Putamen (tissue), 1 donor: ENCODE measurements at regions not wholly inside any gene's neighbourhood (a gene's known extent, or its start where the extent isn't known, plus 50 kb on each side); places are given as distances from the start of the nearest gene placed in this dataset.
"Not testable (repeated sequence)": the region's sequence is repeated elsewhere in the genome, so short reads cannot be mapped to it uniquely, and the experiment has no call there.

Experiments
- DNase-seq: peaks from one replicate; pipeline ENCODE4 v3.0.0-alpha.2; 2016; ENCODE audit warnings: low spot score

DNA sequence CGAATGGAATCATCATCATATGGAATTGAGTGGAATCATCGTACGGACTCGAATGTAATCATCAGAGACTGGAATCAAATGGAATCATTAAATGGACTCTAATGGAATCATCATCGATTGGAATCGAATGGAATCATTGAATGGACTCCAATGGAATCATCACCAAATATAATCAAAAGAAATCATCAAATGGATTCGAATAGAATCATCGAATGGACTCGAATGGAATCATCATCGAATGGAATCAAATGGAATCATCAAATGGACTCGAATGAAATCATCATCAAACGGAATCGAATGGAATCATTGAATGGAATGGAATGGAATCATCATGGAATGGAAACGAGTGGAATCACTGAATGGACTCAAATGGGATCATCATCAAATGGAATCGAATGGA, 233.5 kb downstream of the SHCBP1 start:
- DNase-seq = not testable (repeated sequence)

DNA sequence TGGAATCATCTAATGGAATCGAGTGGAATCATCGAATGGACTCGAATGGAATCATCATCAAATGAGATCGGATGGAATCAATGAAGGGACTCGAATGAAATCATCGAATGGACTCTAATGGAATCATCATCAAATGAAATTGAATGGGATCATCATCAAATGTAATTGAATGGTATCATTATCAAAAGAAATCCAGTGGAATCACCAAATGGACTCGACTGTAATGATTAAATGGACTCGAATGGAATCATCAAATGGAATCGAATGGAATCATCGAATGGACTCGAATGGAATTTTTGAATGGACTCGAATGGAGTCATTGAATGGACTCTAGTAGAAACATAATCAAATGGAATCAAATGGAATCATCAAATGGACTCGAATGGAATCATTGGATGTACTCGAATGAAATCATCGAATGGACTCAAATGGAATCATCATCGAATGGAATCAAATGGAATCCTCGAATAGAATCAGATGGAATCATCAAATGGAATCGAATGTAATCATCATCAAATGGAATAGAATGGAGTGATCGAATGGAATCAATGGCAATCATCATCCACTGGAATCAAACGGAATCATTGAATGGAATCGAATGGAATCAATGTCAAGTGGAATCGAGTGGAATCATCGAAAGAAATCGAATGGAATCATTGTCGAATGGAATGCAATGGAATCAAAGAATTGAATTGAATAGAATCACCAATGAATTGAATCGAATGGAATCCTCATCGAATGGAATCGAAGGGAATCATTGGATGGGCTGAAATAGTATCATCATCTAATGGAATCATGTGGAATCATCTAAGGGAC, 234.2 kb downstream of the SHCBP1 start:
- not testable (repeated sequence) for DNase-seq

DNA sequence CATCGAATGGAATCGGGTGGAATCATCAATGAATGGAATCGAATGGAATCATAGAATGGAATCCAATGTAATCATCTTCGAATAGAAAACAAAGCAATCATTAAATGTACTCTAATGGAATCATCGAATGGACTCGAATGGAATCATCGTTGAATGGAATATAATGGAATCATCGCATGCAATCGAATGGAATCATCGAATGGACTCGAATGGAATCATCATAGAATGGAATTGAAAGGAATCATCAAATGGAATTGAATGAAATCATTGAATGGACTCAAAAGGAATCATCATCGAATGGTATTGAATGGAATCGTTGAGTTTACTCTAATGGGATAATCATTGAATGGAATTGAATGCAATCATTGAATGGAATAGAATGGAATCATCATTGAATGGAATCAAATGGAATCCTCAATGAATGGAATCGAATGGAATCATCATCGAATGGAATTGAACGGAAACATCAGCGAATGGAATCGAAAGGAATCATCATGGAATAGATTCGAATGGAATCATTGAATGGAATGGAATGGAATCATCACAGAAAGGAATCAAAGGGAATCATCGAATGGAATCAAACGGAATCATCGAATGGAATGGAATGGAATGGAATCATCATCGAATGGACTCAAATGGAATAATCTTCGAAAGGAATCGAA, 234.9 kb downstream of the SHCBP1 start:
- DNase-seq = peak; percentile 73

DNA sequence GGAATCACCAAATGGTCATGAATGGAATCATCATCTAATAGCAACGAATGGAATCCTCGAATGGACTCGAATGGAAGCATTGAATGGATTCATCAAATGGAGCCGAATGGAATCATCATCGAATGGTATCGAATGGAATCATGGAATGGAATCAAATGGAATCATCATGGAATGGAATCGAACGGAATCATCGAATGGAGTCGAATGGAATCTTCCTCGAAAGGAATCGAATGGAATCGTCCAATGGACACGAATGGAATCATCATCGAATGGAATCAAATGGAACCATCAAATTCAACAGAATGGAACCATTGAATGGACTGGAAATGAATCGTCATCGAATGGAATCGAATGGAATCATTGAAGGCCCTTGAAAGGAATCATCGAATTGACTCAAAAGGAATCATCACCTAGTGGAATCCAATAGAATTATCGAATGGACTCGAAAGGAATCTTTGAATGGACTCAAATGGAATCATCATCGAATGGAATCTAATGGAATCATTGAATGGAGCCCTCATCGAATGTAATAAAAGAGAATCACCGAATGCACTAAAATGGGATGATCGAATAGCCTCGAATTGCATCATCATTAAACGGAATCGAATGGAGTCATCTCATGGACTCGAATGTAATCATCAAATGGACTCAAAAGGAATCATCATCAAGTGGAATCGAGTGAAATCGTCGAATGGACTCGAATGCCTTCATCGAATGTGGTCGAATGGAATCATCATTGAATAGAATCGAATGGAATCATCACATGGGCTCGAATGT, 236.7 kb downstream of the SHCBP1 start:
- DNase-seq = peak; percentile 47

GRCh38 chr16:46383581-46383980, 237.6 kb downstream of the SHCBP1 start:
- not testable (repeated sequence) for DNase-seq

- not testable (repeated sequence) for DNase-seq
Observed at GRCh38 chr16:46382791-46383541, 238.2 kb downstream of the SHCBP1 start.

DNA sequence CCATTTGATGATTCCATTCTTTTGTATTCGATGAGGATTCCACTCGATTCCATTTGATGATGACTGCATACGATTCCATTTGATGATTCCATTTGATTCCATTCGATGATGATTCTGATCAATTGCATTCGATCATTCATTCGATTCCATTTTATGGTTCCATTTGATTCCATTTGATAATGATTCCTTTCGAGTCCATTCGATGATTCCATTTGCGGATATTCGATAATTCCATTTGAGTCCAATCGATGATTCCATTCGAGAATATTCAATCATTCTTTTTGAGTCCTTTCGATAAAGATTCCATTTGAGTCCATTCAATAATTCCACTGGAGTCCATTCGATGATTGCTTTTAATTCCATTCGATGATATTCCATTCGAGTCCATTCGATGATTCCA, 239.1 kb downstream of the SHCBP1 start:
- not testable (repeated sequence) for DNase-seq

- DNase-seq = not testable (repeated sequence)
Observed at GRCh38 chr16:46381344-46381743, 239.8 kb downstream of the SHCBP1 start.
